GM19372 (cell line): ENCODE measurements at regions not wholly inside any gene's neighbourhood (a gene's known extent, or its start where the extent isn't known, plus 50 kb on each side); places are given as distances from the start of the nearest gene placed in this dataset.

Experiments
- ATAC-seq: cut with Tn5 transposase; IDR thresholded peaks from one replicate; pipeline ENCODE4 v1.9.1; 2021; ENCODE audit warnings: mild to moderate bottlenecking, low read depth, moderate library complexity; ENCODE audit not compliant: unreplicated experiment

DNA sequence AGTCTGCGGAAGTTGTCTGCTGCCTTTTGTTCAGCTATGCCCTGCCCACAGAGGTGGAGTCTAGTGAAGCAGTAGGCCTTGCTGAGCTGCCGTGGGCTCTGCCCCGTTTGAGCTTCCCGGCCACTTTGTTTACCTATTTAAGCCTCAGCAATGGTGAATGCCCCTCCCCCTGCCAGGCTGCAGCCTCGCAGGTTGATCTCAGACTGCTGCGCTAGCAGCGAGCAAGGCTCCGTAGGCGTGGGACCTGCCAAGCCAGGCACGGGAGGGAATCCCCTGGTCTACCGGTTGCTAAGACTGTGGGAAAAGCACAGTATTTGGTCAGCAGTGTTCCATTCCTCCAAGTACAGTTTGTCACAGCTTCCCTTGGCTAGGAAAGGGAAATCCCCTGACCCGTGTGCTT, 143.6 kb downstream of the DYRK2 start:
- no peak for ATAC-seq

DNA sequence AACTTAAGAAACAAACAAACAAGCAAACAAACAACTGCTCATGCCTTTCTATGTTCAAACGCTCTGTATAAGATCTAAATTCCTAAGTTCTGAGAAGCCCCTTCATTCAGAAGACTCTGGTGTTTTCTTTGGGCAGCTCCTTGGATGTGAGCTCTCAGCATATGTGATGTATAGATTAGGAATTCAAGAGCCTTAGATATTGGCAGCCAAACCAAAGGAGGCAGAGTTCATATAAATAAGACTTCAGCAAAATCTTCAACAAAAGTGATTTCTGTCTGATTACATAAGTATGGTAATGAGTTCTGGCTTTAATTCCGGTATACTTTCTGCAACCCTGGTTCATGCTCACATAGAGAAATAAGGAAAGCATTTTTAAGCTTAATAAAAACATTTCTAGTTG, 145.6 kb downstream of the DYRK2 start:
- no peak for ATAC-seq

DNA sequence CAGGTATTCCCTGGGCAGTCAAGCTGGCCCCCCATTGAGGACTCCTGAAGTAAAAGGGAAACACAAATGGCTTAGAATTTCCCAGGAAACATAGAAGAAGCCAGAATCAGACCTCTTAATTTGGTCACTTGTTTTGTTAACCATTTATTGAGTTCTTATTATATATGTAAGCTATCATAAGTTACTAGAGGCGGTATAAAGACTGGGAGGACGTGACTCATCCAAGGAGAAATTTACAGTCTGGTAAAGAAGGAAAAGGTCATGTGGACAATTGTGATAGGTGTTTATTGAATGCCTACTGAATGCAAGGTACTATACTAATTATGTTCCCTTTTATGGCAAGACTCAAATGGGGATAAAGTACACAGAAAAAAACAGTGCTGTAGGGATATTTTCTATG, 146.7 kb downstream of the DYRK2 start:
- no peak for ATAC-seq

DNA sequence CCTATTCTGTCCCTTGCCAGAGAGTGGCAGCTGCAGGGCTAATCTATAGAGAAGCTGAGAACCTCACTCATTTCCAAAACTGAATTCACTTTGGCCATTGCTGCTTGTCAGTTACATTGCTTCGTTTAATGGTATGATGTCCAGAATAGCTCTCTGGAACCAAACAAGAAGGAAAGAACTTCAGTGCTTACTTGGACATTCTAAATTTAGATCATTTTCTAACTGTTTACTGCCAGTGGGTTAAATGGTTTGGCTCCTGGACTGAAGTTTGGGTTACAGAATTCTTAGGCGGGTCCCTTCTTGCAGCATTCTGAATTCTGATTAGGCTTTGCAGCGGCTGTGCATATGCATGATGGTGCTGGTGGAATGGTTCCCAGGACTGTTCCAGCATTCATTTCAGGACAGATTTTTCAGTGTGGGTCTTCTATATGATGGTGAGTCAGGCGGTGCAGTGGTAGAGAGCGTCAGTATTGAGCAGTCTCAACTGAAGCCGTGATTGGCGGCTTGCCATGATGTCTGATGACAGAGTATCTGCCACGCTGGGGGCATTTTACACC, 148.7 kb downstream of the DYRK2 start:
- ATAC-seq = no peak

GRCh38 chr12:67797753-67798152, 149.2 kb downstream of the DYRK2 start:
- no peak for ATAC-seq

- no peak for ATAC-seq
Measured at GRCh38 chr12:67798768-67799167, 150.2 kb downstream of the DYRK2 start.

DNA sequence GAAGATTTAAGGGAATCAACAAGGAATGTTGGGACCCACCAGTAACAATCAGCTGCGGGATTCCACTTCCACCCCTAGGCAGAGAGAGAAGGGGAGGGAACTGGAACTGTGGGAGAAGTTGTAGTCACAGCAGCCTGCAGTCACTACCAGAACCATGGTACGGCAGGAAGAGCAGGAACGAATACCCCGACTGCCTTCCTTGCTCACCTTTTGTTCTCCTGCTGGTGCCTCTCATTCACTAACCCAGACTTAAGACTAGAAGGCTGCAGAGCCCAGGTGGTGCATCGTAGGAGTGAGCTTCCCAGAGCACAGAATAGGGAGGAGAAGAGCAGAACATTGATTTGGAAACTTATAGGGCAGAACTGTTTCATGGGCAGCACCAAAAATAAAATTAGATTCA, 154.2 kb downstream of the DYRK2 start:
- ATAC-seq = no peak

DNA sequence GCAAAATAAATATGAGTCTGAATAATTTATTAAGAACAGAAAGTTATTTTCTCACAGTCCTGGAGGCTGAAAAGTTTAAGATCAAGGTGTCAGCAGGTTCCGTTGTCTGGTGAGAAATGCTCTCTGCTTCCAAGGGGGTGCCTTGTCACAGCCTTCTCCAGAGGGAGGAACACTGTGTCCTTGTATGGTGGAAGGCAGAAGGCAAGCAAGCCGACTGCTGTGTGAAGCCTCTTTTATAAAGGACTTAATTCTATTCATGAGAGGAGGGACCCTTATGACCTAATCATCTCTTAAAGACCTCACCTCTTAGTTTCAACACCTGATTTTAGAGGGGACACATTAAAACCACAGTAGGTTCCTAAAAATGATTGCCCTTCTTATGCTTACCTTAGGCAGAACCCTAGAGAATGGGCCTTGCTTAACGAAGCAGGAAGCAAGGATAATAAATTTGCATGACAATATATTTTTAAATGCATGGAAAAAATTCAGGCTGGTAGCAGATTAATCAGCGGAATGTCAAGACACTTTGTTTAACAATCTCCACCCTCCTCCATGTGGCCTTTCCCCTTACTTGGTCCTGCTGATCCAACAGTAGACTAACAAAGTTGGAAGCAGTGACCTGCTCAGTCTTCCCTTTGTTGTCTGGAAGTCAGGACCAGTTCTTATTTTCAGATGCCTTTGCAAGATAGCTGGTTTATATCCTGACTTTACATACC, 154.9 kb downstream of the DYRK2 start:
- no peak for ATAC-seq

DNA sequence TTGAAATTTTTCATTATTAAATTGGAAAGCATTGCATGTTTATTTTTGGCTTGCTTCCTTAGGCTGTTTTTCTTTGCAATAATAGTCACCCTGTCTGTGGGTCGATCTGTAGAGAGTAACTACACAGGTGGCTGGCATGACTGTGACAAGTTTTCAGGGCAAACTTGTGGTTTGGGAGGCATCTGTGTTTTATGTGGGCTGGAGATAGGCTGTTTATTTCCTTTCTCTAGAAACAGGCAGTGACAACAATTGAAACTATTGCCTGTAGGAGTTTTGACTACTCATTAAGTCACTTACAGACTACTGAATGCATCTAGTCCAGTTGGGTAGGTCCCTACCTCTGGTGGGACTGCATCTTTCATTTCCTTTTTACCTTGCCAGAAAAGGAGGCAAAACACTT, 155.6 kb downstream of the DYRK2 start:
- ATAC-seq = no peak

DNA sequence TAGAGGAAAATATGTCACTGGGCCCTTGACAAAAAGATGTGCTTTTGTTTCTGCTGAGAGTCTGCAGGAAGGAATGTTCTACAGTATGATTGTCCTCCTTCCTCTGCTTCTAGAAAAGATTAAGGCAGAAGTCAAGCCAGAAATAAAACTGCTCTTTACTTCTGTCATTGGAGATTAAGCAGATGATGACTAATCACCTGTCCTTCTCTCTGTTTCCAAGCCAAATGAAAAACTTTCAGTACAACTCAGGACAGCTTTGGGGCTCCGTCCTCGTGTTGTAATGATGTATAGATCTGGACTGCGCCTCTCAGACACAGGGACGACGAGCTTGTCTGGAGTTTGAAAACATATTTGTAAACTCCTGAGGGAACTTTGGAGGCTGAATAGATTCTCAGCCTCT, 159.3 kb downstream of the DYRK2 start:
- ATAC-seq = no peak

DNA sequence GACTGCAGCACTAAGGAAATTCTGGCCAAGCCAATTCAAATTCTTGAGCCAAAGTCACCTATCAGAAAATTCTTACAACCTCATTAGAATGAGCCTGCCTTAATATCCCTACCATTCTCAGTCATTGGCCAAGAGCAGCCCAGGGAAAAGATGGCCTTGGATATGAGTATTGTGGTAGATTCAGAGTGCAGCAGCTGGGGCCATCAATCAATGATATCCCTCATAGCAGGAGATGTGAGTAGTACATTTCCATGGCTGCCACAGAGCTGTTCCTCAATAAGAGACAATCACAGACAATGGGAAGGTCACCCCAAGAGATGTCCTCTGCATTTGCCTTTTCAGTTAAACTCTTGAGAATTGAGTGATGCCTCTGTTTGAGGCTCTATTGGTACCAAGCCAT, 161.6 kb downstream of the DYRK2 start:
- ATAC-seq = no peak

- no peak for ATAC-seq
Measured at GRCh38 chr12:67811437-67812361, 163.2 kb downstream of the DYRK2 start.

DNA sequence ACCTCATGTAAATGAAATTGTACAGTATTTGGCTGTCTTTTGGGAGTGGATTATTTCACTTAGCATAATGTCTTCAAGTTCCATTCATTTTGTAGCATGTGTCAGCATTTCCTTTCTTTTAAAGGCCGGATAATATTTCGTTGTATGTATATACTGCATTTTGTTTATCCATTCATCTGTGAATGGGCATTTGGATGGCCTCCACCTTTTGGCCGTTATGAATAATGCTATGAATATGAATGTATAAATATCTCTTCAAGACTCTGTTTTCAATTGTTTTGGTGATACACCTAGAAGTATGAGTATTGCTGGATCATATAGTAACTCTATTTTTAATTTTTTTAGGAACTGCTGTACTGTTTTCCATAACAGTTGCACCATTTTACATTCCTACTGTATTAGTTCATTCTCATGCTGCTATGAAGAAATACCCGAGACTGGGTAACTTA, 164.9 kb downstream of the DYRK2 start:
- ATAC-seq = no peak

DNA sequence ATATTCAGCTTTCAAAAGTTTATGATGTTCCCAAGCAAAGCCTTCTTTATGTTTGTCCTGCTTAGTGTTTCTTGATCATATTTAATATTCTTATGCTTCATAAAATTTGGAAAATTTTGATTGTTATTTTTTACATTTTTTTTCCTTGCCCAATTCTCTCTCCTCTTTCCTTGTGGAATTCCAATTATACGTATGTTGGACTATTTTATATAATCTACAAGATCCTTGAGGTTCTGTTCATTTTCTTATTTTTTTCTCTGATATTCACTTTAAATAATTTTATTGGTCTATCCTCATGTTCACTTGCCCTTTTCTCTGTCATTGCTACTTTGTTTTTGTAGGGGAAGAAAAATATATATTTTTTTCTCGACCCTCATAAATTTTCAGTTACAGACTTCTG, 167.7 kb downstream of the DYRK2 start:
- ATAC-seq = no peak

- no peak for ATAC-seq
Measured at GRCh38 chr12:67818459-67818903, 169.9 kb downstream of the DYRK2 start.

DNA sequence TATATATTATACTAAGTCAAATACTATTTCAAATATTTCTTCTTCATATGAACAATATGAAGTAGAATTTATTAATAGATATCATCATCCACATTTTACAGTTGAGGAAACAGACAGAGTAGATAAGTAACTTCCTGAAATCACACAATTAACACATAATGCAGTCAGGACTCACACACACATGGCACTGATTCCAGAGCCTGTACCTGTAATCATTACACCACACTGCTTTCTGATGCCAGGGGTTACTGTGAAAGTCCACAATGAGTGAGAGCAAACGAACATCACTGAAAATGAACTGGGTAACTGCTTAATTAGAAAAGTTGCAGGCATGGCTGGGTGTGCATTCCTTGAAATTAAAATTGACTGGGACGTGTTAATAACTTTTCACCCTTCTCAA, 169.3 kb upstream of the IFNG-AS1 start:
- ATAC-seq = no peak

GRCh38 chr12:67820694-67821093, 168.6 kb upstream of the IFNG-AS1 start:
- ATAC-seq = no peak

- no peak for ATAC-seq
Measured at GRCh38 chr12:67822826-67823225, 166.4 kb upstream of the IFNG-AS1 start.

DNA sequence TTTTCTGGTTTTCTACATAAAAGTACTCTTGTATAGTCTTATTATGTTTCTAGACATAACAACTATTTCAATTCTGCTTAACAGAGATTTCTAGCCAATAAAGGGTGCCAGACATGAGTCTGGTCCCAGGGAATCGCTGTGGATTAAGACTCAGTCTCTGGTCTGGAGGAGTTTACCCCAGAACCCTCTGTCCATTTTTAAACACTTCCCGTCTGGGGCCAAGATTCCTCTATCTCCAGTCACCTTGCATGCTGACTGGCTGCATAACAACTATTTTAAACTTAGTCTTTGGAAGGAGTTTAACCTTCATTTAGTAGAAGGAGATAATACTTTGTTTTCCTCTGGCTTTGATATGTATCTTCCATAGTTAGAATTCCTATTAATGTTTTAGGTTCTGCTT, 163.1 kb upstream of the IFNG-AS1 start:
- no peak for ATAC-seq

DNA sequence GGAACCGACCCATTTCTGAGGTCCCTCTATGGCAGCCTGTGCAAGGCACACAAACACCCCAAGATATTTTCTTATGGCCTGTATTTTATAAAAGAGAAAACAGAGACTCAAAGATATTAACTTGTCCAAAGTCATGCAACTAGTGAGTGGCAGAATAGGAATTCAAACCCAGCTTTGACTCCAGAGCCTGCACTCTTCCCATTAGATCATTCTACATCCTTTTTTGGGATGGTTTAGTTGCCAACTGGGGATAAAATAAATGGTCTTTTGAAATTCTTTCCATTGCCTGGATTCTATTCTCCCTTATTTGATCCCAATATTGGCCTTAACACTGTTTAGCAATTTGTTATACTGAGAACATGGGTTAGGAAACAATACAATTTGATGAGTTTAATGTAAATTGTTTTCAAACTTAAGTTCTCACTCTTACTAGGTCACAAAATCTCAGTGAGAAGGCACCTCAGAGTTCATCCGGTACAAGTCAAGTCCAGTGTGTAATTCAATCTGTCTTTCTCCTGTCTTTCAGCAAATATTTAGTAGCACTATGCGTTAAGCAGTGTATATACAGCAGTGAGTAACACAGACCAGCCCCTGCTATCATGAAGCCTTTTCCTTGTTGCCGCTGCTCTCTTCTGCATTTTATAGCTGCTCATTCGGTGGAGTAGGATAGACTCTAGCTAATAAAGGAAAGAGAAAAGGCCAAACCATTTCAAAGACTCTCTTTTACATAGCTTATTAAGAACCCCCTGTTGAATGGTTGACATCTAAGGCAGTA, 162.1 kb upstream of the IFNG-AS1 start:
- no peak for ATAC-seq
